ENCODE measurements at regions not wholly inside any gene's neighbourhood (a gene's known extent, or its start where the extent isn't known, plus 50 kb on each side); places are given as distances from the start of the nearest gene placed in this dataset.

GRCh38 chr14:100381395-100382105 is 58.4 kb downstream of the SLC25A47 start:
- peak; percentile 39 for DNase-seq

- no peak for DNase-seq
These were observed 58.9 kb downstream of the SLC25A47 start for GRCh38 chr14:100382106-100382455.

GRCh38 chr14:100383727-100384158 is 60.6 kb downstream of the SLC25A47 start:
- peak; percentile 46 for DNase-seq

- DNase-seq, result no peak
These were observed 61.1 kb downstream of the SLC25A47 start for GRCh38 chr14:100384277-100384676.

GRCh38 chr14:100384819-100385813 is 62.0 kb downstream of the SLC25A47 start:
- DNase-seq, result no peak

GRCh38 chr14:100386121-100386520 is 63.0 kb downstream of the SLC25A47 start:
- no peak for DNase-seq

GRCh38 chr14:100386846-100387245 is 63.7 kb downstream of the SLC25A47 start:
- DNase-seq, result no peak

GRCh38 chr14:100387450-100387849 is 64.3 kb downstream of the SLC25A47 start:
- DNase-seq, result no peak

- no peak for DNase-seq
These were observed 65.2 kb downstream of the SLC25A47 start for GRCh38 chr14:100388103-100389054.

GRCh38 chr14:100389497-100390104 is 66.5 kb downstream of the SLC25A47 start:
- DNase-seq, result no peak

- no peak for DNase-seq
These were observed 68.0 kb downstream of the SLC25A47 start for GRCh38 chr14:100391173-100391572.

GRCh38 chr14:100391724-100392123 is 68.6 kb downstream of the SLC25A47 start:
- DNase-seq, result no peak

- DNase-seq, result no peak
These were observed 69.2 kb downstream of the SLC25A47 start for GRCh38 chr14:100392356-100392755.

GRCh38 chr14:100393362-100393761 is 70.2 kb downstream of the SLC25A47 start:
- DNase-seq, result no peak

- no peak for DNase-seq
These were observed 71.0 kb downstream of the SLC25A47 start for GRCh38 chr14:100393906-100394732.

- DNase-seq, result no peak
These were observed 71.9 kb downstream of the SLC25A47 start for GRCh38 chr14:100394886-100395672.

- no peak for DNase-seq
These were observed 73.2 kb downstream of the SLC25A47 start for GRCh38 chr14:100396266-100396795.

GRCh38 chr14:100397005-100397404 is 73.9 kb downstream of the SLC25A47 start:
- no peak for DNase-seq

- no peak for DNase-seq
These were observed 74.9 kb downstream of the SLC25A47 start for GRCh38 chr14:100398044-100398443.
